ENCODE measurements at regions not wholly inside any gene's neighbourhood (a gene's known extent, or its start where the extent isn't known, plus 50 kb on each side); places are given as distances from the start of the nearest gene placed in this dataset.

DNA sequence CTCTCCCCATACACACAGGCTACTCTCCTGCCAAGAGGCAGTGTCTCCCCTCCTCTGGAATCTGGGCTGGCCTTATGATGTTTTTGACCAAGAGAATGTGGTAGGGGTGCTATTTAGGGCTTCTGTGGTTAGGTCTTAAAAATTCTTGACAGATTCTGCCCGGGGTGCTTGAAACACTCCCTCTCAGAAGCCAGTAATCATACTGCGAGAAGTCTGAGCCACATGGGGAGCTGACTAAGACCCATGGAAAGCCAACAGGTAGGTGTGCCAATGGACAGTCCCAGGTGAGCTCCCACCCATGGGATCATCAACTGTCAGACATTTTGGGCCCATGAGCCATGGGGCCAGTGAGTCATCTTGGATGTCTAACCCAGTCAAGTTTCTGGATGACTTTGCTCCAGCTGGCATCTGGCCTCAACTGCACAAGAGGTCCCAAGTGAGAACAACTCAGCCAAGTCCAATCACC is 315.7 kb downstream of the FBXW7 start:
- TF ChIP-seq, protein P1, sequence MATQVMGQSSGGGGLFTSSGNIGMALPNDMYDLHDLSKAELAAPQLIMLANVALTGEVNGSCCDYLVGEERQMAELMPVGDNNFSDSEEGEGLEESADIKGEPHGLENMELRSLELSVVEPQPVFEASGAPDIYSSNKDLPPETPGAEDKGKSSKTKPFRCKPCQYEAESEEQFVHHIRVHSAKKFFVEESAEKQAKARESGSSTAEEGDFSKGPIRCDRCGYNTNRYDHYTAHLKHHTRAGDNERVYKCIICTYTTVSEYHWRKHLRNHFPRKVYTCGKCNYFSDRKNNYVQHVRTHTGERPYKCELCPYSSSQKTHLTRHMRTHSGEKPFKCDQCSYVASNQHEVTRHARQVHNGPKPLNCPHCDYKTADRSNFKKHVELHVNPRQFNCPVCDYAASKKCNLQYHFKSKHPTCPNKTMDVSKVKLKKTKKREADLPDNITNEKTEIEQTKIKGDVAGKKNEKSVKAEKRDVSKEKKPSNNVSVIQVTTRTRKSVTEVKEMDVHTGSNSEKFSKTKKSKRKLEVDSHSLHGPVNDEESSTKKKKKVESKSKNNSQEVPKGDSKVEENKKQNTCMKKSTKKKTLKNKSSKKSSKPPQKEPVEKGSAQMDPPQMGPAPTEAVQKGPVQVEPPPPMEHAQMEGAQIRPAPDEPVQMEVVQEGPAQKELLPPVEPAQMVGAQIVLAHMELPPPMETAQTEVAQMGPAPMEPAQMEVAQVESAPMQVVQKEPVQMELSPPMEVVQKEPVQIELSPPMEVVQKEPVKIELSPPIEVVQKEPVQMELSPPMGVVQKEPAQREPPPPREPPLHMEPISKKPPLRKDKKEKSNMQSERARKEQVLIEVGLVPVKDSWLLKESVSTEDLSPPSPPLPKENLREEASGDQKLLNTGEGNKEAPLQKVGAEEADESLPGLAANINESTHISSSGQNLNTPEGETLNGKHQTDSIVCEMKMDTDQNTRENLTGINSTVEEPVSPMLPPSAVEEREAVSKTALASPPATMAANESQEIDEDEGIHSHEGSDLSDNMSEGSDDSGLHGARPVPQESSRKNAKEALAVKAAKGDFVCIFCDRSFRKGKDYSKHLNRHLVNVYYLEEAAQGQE (IDR thresholded peaks at IDR 0.05; ENCODE audit: insufficient read depth in 1 of 2, low read depth in 2 of 2, low read length in 2 of 2), result no peak
- TF ChIP-seq SIN3A (IDR thresholded peaks at IDR 0.05; ENCODE audit: borderline replicate concordance, insufficient read depth, low read length) (no peak), POLR2AphosphoS5 (IDR thresholded peaks at IDR 0.05; ENCODE audit: low read depth, low read length) (no peak), TAF1 (IDR thresholded peaks at IDR 0.05; ENCODE audit: borderline replicate concordance, insufficient read depth, low read length) (no peak), FOXP2 (optimal IDR thresholded peaks at IDR 0.05; ENCODE audit: borderline replicate concordance, extremely low read depth, extremely low read length, insufficient read depth) (no peak)

DNA sequence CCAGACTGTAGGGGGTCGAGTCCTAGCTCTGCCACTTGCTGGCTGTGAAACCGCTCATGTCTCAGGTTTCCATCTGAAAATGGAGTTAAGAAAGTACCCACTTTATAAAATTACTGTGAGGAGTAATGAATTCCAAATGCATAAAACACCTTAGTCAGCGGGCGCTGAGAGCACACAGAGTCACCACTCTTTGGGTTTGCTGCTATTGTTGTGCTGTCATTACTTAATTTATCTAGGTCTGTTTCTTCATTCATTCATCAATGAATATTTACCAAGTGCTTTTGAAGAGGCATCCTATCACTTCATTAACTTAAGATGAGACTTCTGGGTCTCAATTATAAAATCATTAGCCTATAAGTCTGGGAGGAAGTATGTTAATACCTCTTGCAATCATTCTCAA is 317.3 kb downstream of the FBXW7 start:
- no peak for TF ChIP-seq POLR2AphosphoS5 (IDR thresholded peaks at IDR 0.05; ENCODE audit: low read depth, low read length)
- no peak for TF ChIP-seq SIN3A (IDR thresholded peaks at IDR 0.05; ENCODE audit: borderline replicate concordance, insufficient read depth, low read length)
- TF ChIP-seq TAF1 (IDR thresholded peaks at IDR 0.05; ENCODE audit: borderline replicate concordance, insufficient read depth, low read length), result no peak
- TF ChIP-seq FOXP2 (optimal IDR thresholded peaks at IDR 0.05; ENCODE audit: borderline replicate concordance, extremely low read depth, extremely low read length, insufficient read depth), result no peak
- TF ChIP-seq, protein P1 (IDR thresholded peaks at IDR 0.05; ENCODE audit: insufficient read depth in 1 of 2, low read depth in 2 of 2, low read length in 2 of 2), result no peak

DNA sequence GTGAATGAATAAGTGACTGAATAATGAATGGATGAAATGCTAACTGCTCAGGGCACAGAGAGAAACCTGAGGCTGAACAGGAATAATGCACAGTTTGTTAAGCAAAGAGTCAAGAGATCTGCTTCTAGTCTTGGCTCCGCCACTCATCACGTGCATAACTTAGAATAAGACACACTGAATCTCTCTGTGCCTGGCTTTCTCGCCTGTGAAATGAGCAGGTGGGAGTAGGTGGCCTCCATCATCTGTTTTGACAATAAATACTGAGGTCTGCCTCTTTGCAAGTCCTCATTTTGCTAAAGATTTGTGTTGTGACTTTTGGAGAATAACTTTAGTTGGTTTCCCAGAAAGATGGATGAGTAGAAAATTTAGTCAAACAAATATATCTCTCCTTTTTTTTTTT is 318.0 kb downstream of the FBXW7 start:
- no peak for TF ChIP-seq FOXP2 (optimal IDR thresholded peaks at IDR 0.05; ENCODE audit: borderline replicate concordance, extremely low read depth, extremely low read length, insufficient read depth)
- no peak for TF ChIP-seq SIN3A (IDR thresholded peaks at IDR 0.05; ENCODE audit: borderline replicate concordance, insufficient read depth, low read length)
- no peak for TF ChIP-seq TAF1 (IDR thresholded peaks at IDR 0.05; ENCODE audit: borderline replicate concordance, insufficient read depth, low read length)
- TF ChIP-seq POLR2AphosphoS5 (IDR thresholded peaks at IDR 0.05; ENCODE audit: low read depth, low read length), result no peak
- TF ChIP-seq, protein P1 (IDR thresholded peaks at IDR 0.05; ENCODE audit: insufficient read depth in 1 of 2, low read depth in 2 of 2, low read length in 2 of 2), result no peak

DNA sequence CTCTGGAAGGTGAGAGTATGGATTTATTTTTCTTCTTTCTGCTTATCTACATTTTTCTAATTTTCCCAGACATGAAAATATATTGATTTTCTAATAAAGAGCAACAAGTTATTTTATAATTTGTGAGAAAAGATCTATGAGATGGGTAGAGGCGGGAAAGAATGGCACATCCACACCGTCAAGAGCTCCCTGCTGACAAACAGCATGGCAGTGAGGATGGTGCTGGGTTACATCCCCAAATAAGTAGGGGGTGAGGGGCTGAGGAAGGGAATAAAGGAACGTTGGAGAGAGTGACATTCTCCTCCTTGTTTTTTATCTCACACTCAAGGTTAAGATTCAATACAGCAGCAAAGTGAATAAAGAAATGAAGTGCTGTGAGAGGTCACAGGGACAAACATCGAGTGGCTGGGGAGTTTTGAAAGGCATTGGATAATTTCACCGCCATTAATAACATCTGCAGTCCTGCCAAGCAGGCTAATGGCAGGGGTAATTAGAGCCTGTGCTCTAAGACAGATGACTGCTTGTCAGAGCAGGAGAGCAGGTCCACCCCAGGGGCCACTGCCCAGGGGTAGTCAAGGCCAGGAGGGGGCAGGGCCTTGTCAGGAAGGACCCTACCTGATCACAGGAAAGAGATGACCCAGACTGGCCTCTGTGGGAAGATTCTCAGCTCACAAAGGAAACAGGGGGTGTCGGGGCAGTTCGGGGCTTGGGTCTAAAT is 323.8 kb downstream of the FBXW7 start:
- TF ChIP-seq, protein P1 (IDR thresholded peaks at IDR 0.05; ENCODE audit: insufficient read depth in 1 of 2, low read depth in 2 of 2, low read length in 2 of 2), result no peak
- TF ChIP-seq FOXP2 (optimal IDR thresholded peaks at IDR 0.05; ENCODE audit: borderline replicate concordance, extremely low read depth, extremely low read length, insufficient read depth) (no peak), POLR2AphosphoS5 (IDR thresholded peaks at IDR 0.05; ENCODE audit: low read depth, low read length) (no peak), TAF1 (IDR thresholded peaks at IDR 0.05; ENCODE audit: borderline replicate concordance, insufficient read depth, low read length) (no peak), SIN3A (IDR thresholded peaks at IDR 0.05; ENCODE audit: borderline replicate concordance, insufficient read depth, low read length) (no peak)

Measured in PFSK-1 (cell line).